Activated naive CD4-positive, alpha-beta T cell treated with anti-CD3 and anti-CD28 coated beads for 36 hours (primary cell): ENCODE measurements at regions not wholly inside any gene's neighbourhood (a gene's known extent, or its start where the extent isn't known, plus 50 kb on each side); places are given as distances from the start of the nearest gene placed in this dataset.

Experiments
- CTCF ChIA-PET: fragments of 350-600 bp; sonication (Branson Sonifier 250); formaldehyde crosslinking; loops from one replicate; lab custom pipeline; 2021; ENCODE audit warnings: antibody characterized with exemption; lab: Charles Lee
- DNase-seq: peaks from one replicate; pipeline ENCODE4 v3.0.0-alpha.2; 2020
- H3K27ac Mint-ChIP-seq: one replicate; pipeline ENCODE4 v1.8.0; 2021; ENCODE audit warnings: mild to moderate bottlenecking, mixed read lengths
- H3K27me3 Mint-ChIP-seq: one replicate; pipeline ENCODE4 v1.8.0; 2021; ENCODE audit warnings: low read depth, mixed read lengths
- H3K36me3 Mint-ChIP-seq: one replicate; pipeline ENCODE4 v1.8.0; 2021; ENCODE audit warnings: low read depth, mixed read lengths
- H3K4me1 Mint-ChIP-seq: one replicate; pipeline ENCODE4 v1.8.0; 2021; ENCODE audit warnings: low read depth, mixed read lengths
- H3K4me3 Mint-ChIP-seq: one replicate; pipeline ENCODE4 v1.8.0; 2021; ENCODE audit warnings: mild to moderate bottlenecking, moderate library complexity, mixed read lengths
- H3K9me3 Mint-ChIP-seq: one replicate; pipeline ENCODE4 v1.8.0; 2021; ENCODE audit warnings: mixed read lengths
- intact Hi-C: fragments of 100-400 bp; cut with micrococcal nuclease; formaldehyde crosslinking; loops from one replicate; pipeline ENCODE4 v1.15.1; 2023

- CTCF ChIA-PET, result no interaction called here
- H3K27me3 Mint-ChIP-seq, result peaks cover 14% of the 10 kb centered on the region
- H3K4me1 Mint-ChIP-seq, result no peaks in the 10 kb centered on the region
- no peaks in the 10 kb centered on the region for H3K36me3 Mint-ChIP-seq
- intact Hi-C loops, result loop anchor here (5.0 to 10.0 kb wide), 2 partner anchors 290 to 1102 kb away; no protein-coding TSS in a partner anchor
- no peak overlapping the region for H3K4me3 Mint-ChIP-seq
- H3K9me3 Mint-ChIP-seq, result peaks cover 2% of the 10 kb centered on the region
- no peak overlapping the region for H3K27ac Mint-ChIP-seq
- DNase-seq, result no peak
Observed at GRCh38 chr6:88494401-88495140, 328.4 kb upstream of the CNR1 start.

DNA sequence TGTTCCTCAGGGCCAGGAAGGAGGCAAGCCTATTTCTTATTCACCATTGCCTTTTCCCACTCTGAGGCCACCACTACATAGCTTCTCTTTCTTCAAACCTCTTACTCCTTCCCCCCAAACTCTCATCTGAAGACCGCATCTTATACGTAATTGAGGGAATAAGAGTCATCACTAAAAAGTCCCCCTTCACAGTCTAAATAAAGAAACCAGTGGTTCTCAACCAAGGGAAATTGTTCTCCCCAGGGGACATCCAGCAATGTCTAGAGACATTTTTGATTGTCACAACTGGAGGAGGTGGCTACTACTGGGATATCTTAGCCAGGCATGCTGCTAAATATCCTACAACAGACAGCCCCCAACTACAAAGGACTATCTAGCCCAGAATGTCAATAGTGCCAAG, 327.6 kb upstream of the CNR1 start:
- CTCF ChIA-PET, result no interaction called here
- intact Hi-C loops, result loop anchor here (5.0 to 10.0 kb wide), 2 partner anchors 291 to 1101 kb away; no protein-coding TSS in a partner anchor
- no peak overlapping the region for H3K27ac Mint-ChIP-seq

GRCh38 chr6:88492824-88493223, 326.7 kb upstream of the CNR1 start:
- H3K27me3 Mint-ChIP-seq, result peaks cover 13% of the 10 kb centered on the region
- H3K36me3 Mint-ChIP-seq, result no peaks in the 10 kb centered on the region
- H3K4me3 Mint-ChIP-seq, result no peak overlapping the region
- CTCF ChIA-PET, result interaction anchor here (0.6 to 1.2 kb wide), 2 partner anchors 426 to 1411 kb away, joined by 4 to 7 read pairs; no protein-coding TSS in a partner anchor
- H3K9me3 Mint-ChIP-seq, result peaks cover 4% of the 10 kb centered on the region
- no peak for DNase-seq
- H3K27ac Mint-ChIP-seq, result no peak overlapping the region
- intact Hi-C loops, result loop anchor here (5.0 to 10.0 kb wide), 2 partner anchors 292 to 1101 kb away; no protein-coding TSS in a partner anchor
- no peaks in the 10 kb centered on the region for H3K4me1 Mint-ChIP-seq

More for the DNA sequence above, 327.6 kb upstream of the CNR1 start:
- no peaks in the 10 kb centered on the region for H3K4me1 Mint-ChIP-seq
- peaks cover 14% of the 10 kb centered on the region for H3K27me3 Mint-ChIP-seq
- H3K4me3 Mint-ChIP-seq, result no peak overlapping the region
- DNase-seq, result no peak
- H3K9me3 Mint-ChIP-seq, result peaks cover 2% of the 10 kb centered on the region
- no peaks in the 10 kb centered on the region for H3K36me3 Mint-ChIP-seq

GRCh38 chr6:88492241-88492640, 326.1 kb upstream of the CNR1 start:
- Mint-ChIP-seq H3K36me3 (no peaks in the 10 kb centered on the region), H3K4me3 (no peak overlapping the region), H3K9me3 (peaks cover 4% of the 10 kb centered on the region), H3K27me3 (peaks cover 13% of the 10 kb centered on the region), H3K27ac (no peak overlapping the region), H3K4me1 (no peaks in the 10 kb centered on the region)
- DNase-seq, result no peak
- CTCF ChIA-PET, result interaction anchor here (0.6 to 1.2 kb wide), 2 partner anchors 427 to 1410 kb away, joined by 4 to 7 read pairs; no protein-coding TSS in a partner anchor
- intact Hi-C loops, result loop anchor here (5.0 to 10.0 kb wide), 2 partner anchors 293 to 1100 kb away; no protein-coding TSS in a partner anchor

- H3K27ac Mint-ChIP-seq, result no peak overlapping the region
- no peaks in the 10 kb centered on the region for H3K36me3 Mint-ChIP-seq
- DNase-seq, result no peak
- intact Hi-C loops, result loop anchor here (5.0 to 10.0 kb wide), 2 partner anchors 293 to 1099 kb away; no protein-coding TSS in a partner anchor
- H3K4me3 Mint-ChIP-seq, result no peak overlapping the region
- CTCF ChIA-PET, result no interaction called here
- H3K27me3 Mint-ChIP-seq, result peaks cover 11% of the 10 kb centered on the region
- peaks cover 4% of the 10 kb centered on the region for H3K9me3 Mint-ChIP-seq
- no peaks in the 10 kb centered on the region for H3K4me1 Mint-ChIP-seq
Observed at GRCh38 chr6:88491266-88491880, 325.2 kb upstream of the CNR1 start.

DNA sequence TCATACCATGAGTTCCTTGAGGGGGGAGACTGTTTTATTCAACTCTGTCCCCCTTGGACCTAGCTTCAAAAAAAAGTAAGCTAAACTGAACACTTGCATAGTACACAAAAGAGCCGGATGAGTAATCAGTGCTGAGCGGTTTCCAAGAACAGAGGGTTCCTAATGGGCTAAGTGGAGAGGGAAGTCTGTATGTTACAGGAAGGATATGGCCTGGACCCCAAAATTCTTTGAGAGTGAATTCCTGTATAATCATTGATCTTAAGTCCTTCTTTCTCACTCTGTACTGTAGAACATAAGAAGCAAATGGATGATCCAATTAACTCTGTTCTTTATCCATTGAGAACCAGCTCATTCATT, 324.7 kb upstream of the CNR1 start:
- no peak for DNase-seq
- Mint-ChIP-seq H3K36me3 (no peaks in the 10 kb centered on the region), H3K4me1 (no peaks in the 10 kb centered on the region), H3K27me3 (peaks cover 10% of the 10 kb centered on the region), H3K27ac (no peak overlapping the region), H3K4me3 (no peak overlapping the region), H3K9me3 (peaks cover 4% of the 10 kb centered on the region)
- intact Hi-C loops, result loop anchor here (5.0 to 10.0 kb wide), 2 partner anchors 294 to 1099 kb away; no protein-coding TSS in a partner anchor
- CTCF ChIA-PET, result no interaction called here

DNA sequence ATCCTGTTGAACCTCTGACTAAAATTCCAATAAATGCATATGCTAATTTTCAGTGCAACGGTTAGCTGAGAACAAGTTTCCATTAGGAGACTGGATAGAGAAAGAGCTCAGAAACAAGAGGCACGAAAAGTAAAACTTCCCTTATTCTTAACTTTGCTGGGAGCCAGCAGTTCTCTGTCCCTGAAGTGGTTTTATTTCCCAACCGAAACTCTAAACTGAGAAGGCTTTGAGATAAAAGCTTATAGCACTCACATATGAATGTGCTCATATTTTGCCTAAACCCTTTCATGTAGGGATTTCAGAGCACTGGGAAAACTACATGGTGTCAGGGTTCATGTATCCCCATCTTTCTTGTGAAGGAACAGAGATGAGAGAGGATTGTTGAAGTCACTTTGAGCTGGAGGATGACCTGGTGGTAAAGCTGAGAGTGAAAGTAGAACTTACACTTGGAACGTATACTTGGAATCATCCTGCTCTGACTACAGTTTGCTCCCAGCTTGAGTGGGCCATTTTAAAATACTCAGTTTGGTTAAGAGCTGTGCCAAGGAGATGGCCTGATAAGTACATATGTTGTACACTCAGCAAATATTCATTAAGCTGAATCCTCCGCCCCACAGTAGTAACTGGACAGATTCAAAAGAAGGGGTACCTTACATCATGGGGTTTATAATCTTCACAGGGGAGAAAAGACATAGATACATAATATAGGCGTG, 324.2 kb upstream of the CNR1 start:
- Mint-ChIP-seq H3K4me3 (no peak overlapping the region), H3K9me3 (peaks cover 4% of the 10 kb centered on the region), H3K27ac (no peak overlapping the region), H3K36me3 (no peaks in the 10 kb centered on the region), H3K4me1 (no peaks in the 10 kb centered on the region), H3K27me3 (peaks cover 7% of the 10 kb centered on the region)
- intact Hi-C loops, result loop anchor here (5.0 to 10.0 kb wide), 2 partner anchors 294 to 1098 kb away; no protein-coding TSS in a partner anchor
- no peak for DNase-seq
- CTCF ChIA-PET, result no interaction called here

GRCh38 chr6:88483424-88483823, 317.3 kb upstream of the CNR1 start:
- H3K36me3 Mint-ChIP-seq, result no peaks in the 10 kb centered on the region
- H3K9me3 Mint-ChIP-seq, result peaks cover 7% of the 10 kb centered on the region
- intact Hi-C loops, result no loop called here
- CTCF ChIA-PET, result no interaction called here
- H3K4me1 Mint-ChIP-seq, result no peaks in the 10 kb centered on the region
- H3K27me3 Mint-ChIP-seq, result peaks cover 4% of the 10 kb centered on the region
- no peak overlapping the region for H3K27ac Mint-ChIP-seq
- H3K4me3 Mint-ChIP-seq, result no peak overlapping the region
- no peak for DNase-seq

- no peaks in the 10 kb centered on the region for H3K36me3 Mint-ChIP-seq
- no peak for DNase-seq
- H3K27ac Mint-ChIP-seq, result no peak overlapping the region
- H3K27me3 Mint-ChIP-seq, result peaks cover 8% of the 10 kb centered on the region
- CTCF ChIA-PET, result no interaction called here
- H3K4me3 Mint-ChIP-seq, result no peak overlapping the region
- intact Hi-C loops, result no loop called here
- peaks cover 5% of the 10 kb centered on the region for H3K9me3 Mint-ChIP-seq
- H3K4me1 Mint-ChIP-seq, result no peaks in the 10 kb centered on the region
Observed at GRCh38 chr6:88482465-88482864, 316.3 kb upstream of the CNR1 start.

- H3K27ac Mint-ChIP-seq, result no peak overlapping the region
- CTCF ChIA-PET, result no interaction called here
- H3K9me3 Mint-ChIP-seq, result peaks cover 5% of the 10 kb centered on the region
- peaks cover 8% of the 10 kb centered on the region for H3K27me3 Mint-ChIP-seq
- no peaks in the 10 kb centered on the region for H3K4me1 Mint-ChIP-seq
- H3K4me3 Mint-ChIP-seq, result no peak overlapping the region
- no peak for DNase-seq
- no peaks in the 10 kb centered on the region for H3K36me3 Mint-ChIP-seq
- intact Hi-C loops, result no loop called here
Observed at GRCh38 chr6:88481519-88481918, 315.4 kb upstream of the CNR1 start.

DNA sequence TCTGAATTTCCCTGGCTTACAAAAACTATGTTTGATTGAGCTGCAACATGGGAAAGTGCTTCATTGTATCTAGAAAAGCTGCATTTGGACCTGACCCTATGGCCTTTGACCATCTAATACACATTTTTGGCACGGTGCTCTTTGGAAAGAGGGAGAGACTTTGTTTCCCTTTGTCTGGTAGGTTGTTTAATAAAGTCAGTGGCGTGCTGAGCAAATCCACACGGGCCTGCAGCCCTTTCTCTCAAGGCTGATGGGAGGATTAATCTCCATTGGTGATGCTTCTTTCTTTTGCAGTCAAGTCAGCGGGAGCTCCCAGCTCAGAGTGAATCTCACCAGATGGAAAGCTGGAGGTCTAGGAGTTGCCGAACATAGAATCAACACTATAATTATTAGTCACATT, 314.7 kb upstream of the CNR1 start:
- Mint-ChIP-seq H3K27me3 (peaks cover 8% of the 10 kb centered on the region), H3K4me1 (no peaks in the 10 kb centered on the region), H3K27ac (no peak overlapping the region), H3K9me3 (peaks cover 5% of the 10 kb centered on the region), H3K36me3 (no peaks in the 10 kb centered on the region), H3K4me3 (no peak overlapping the region)
- intact Hi-C loops, result no loop called here
- DNase-seq, result no peak
- CTCF ChIA-PET, result no interaction called here

GRCh38 chr6:88477413-88477812, 311.3 kb upstream of the CNR1 start:
- peaks cover 8% of the 10 kb centered on the region for H3K27me3 Mint-ChIP-seq
- no peak overlapping the region for H3K27ac Mint-ChIP-seq
- H3K4me3 Mint-ChIP-seq, result no peak overlapping the region
- no peaks in the 10 kb centered on the region for H3K9me3 Mint-ChIP-seq
- CTCF ChIA-PET, result no interaction called here
- intact Hi-C loops, result no loop called here
- H3K36me3 Mint-ChIP-seq, result no peaks in the 10 kb centered on the region
- DNase-seq, result no peak
- H3K4me1 Mint-ChIP-seq, result no peaks in the 10 kb centered on the region
